ENCODE measurements at regions not wholly inside any gene's neighbourhood (a gene's known extent, or its start where the extent isn't known, plus 50 kb on each side); places are given as distances from the start of the nearest gene placed in this dataset.

DNA sequence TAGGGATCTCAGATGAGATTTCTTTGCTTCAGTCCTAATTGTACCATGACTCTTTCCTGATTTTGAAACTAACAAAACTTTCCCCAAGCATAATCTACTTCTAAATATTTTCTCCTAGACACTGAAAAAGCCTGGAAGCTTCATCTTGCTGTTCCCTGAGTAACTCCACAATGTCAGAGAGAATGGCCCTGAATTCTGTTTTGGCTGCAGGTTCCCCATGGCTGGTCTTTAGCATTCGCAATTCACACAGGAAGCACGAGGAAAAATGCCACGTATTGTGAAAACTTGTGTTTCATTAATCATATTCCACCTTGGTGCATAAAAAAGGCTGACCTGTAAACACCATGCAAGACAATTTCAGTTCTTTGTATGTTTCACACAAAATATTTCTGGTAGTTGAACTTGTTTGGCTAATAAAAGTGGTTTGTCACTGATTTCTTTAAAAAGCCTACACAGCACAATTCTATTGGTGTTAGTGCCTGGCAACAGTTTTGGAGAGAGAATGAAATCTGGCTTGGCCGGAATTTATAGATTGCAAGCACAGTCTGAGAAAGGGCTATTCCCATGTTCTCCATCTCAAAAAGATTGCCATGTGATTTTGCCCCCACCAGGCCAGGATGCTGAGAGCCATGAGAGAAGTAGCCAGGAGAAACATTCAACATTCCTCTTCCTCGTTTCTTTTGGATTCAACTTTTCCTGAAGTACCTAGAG lies 367.1 kb downstream of the NDFIP2 start:
- TF ChIP-seq GATA3 (IDR thresholded peaks at IDR 0.05; ENCODE audit: low read depth, low read length) (no peak), GATA2 (IDR thresholded peaks at IDR 0.05; ENCODE audit: low read depth, low read length) (no peak)
